Fibroblast of lung (primary cell): ENCODE measurements at regions not wholly inside any gene's neighbourhood (a gene's known extent, or its start where the extent isn't known, plus 50 kb on each side); places are given as distances from the start of the nearest gene placed in this dataset.

ENCODE experiments used
- DNase-seq, 2 donors: peaks; one replicate each; pipeline versions ENCODE4 v3.0.0 to v3.0.0-alpha.2; 2010; ENCODE audit warnings: low read depth in 2 of 2
- H2AFZ ChIP-seq: 2 replicates; pipeline ENCODE4 v1.5.1; 2012; ENCODE audit warnings: low read length, control low read depth, inconsistent platforms
- H3K27ac ChIP-seq: 2 replicates; pipeline ENCODE4 v1.5.1; 2011; ENCODE audit warnings: low read length, control low read depth; ENCODE audit not compliant: insufficient read depth
- H3K27me3 ChIP-seq: 2 replicates; pipeline ENCODE4 v1.5.1; 2011; ENCODE audit warnings: mild to moderate bottlenecking, low read length; ENCODE audit not compliant: control insufficient read depth, insufficient read depth
- H3K36me3 ChIP-seq: 2 replicates; pipeline ENCODE4 v1.5.1; 2011; ENCODE audit warnings: low read length; ENCODE audit not compliant: control insufficient read depth, insufficient read depth
- H3K4me1 ChIP-seq: 2 replicates; pipeline ENCODE4 v1.5.1; 2011; ENCODE audit warnings: low read length; ENCODE audit not compliant: control insufficient read depth, insufficient read depth; ENCODE audit errors: extremely low read depth
- H3K4me2 ChIP-seq: 2 replicates; pipeline ENCODE4 v1.5.1; 2011; ENCODE audit warnings: low read length, control low read depth; ENCODE audit not compliant: insufficient read depth; ENCODE audit errors: extremely low read depth
- H3K4me3 ChIP-seq, 4 experiments: fragments of 200-600 bp in 1 of 4; sonication (generic) in 1 of 4; replicated peaks in 1 of 4; 2 replicates each; pipeline ENCODE4 v1.5.1; 2011 to 2016; ENCODE audit warnings: low read length in 4 of 4, low read depth in 3 of 4, mild to moderate bottlenecking in 3 of 4, control low read depth in 2 of 4, inconsistent platforms in 1 of 4, mixed read lengths in 1 of 4; ENCODE audit not compliant: insufficient read depth in 1 of 4; ENCODE audit errors: control extremely low read depth in 1 of 4
- H3K79me2 ChIP-seq: 2 replicates; pipeline ENCODE4 v1.5.1; 2012; ENCODE audit warnings: mild to moderate bottlenecking, low read length, inconsistent platforms; ENCODE audit not compliant: control insufficient read depth, insufficient read depth
- H3K9ac ChIP-seq: 2 replicates; pipeline ENCODE4 v1.5.1; 2011; ENCODE audit warnings: mild to moderate bottlenecking, low read length, control low read depth; ENCODE audit not compliant: insufficient read depth
- H3K9me3 ChIP-seq: 2 replicates; pipeline ENCODE4 v1.5.1; 2012; ENCODE audit warnings: low read depth, low read length; ENCODE audit not compliant: control insufficient read depth, insufficient read depth
- H4K20me1 ChIP-seq: 2 replicates; pipeline ENCODE4 v1.5.1; 2011; ENCODE audit warnings: low read length; ENCODE audit not compliant: control insufficient read depth, insufficient read depth; ENCODE audit errors: extremely low read depth
- CTCF ChIP-seq, 2 donors: IDR thresholded peaks in 1 of 2; conservative IDR thresholded peaks in 1 of 2; 1 replicate in 1 of 2; 2 replicates in 1 of 2; pipeline ENCODE4 v1.5.1; 2011 to 2012; ENCODE audit warnings: low read length in 2 of 2, control low read depth in 1 of 2, inconsistent platforms in 1 of 2, low read depth in 1 of 2, mild to moderate bottlenecking in 1 of 2
- EZH2 ChIP-seq: IDR thresholded peaks from 2 replicates; pipeline ENCODE4 v1.5.1; 2012; ENCODE audit warnings: low read length, control low read depth, mild to moderate bottlenecking; ENCODE audit errors: missing control alignments

DNA sequence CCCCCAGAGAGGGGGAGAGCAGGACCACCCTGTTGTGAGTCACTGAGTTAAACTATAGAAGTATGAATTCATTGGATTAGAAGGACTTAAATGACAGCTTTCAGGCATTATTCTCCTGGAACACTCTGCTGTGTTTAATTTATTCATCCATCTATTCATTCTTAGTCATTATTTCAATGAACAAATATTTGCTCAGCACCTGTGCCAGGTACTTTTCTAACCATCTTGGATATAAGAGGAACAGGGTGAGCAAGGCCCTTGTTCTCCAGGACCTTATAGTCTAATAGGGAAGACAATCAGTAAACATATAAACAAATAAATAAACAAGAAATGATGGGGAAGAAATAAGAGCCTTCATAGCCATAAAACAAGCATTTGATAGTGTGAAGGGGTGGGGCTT, 483.9 kb upstream of the BRINP1 start:
- Histone ChIP-seq H3K79me2 (no peaks in the 10 kb centered on the region), H3K4me3 (no peak overlapping the region), H3K4me1 (no peaks in the 10 kb centered on the region), H3K4me2 (no peak overlapping the region), H3K27ac (no peak overlapping the region), H3K36me3 (no peaks in the 10 kb centered on the region), H2AFZ (no peak overlapping the region), H3K9ac (no peak overlapping the region), H4K20me1 (no peaks in the 10 kb centered on the region), H3K27me3 (no peaks in the 10 kb centered on the region), H3K9me3 (no peaks in the 10 kb centered on the region)
- no peak for TF ChIP-seq CTCF (conservative IDR thresholded peaks at IDR 0.05 in 1 of 2, IDR thresholded peaks at IDR 0.05 in 1 of 2; ENCODE audit: low read depth in 1 of 2, low read length in 2 of 2)
- DNase-seq = no peak

DNA sequence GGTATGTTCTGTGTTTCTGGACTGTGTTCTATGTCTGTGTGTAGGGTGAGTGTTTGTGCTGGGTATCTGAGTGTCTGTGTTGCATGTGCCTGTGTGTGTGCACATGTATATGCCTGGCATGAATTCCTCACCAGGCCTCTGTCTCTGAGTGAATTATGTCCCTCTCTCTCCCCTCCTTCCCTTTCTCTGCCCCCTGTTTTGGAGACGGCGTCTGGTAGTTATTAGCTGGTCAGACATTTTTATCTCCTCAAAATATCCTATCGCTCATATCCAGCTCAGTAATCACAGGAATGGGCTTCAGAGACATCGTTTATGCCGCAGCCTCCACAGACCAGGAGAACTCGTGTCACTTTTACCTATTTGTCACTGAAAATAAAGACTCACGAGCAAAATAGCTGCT, 483.2 kb upstream of the BRINP1 start:
- no peak overlapping the region for H3K4me2 ChIP-seq
- no peaks in the 10 kb centered on the region for H3K9me3 ChIP-seq
- no peak overlapping the region for H3K27ac ChIP-seq
- no peaks in the 10 kb centered on the region for H4K20me1 ChIP-seq
- no peaks in the 10 kb centered on the region for H3K4me1 ChIP-seq
- no peaks in the 10 kb centered on the region for H3K36me3 ChIP-seq
- no peak overlapping the region for H3K9ac ChIP-seq
- no peaks in the 10 kb centered on the region for H3K27me3 ChIP-seq
- H3K79me2 ChIP-seq = no peaks in the 10 kb centered on the region
- TF ChIP-seq CTCF (conservative IDR thresholded peaks at IDR 0.05 in 1 of 2, IDR thresholded peaks at IDR 0.05 in 1 of 2; ENCODE audit: low read depth in 1 of 2, low read length in 2 of 2) = no peak
- TF ChIP-seq EZH2 = no peak
- no peak overlapping the region for H3K4me3 ChIP-seq
- no peak overlapping the region for H2AFZ ChIP-seq
- DNase-seq = no peak

- no peak overlapping the region for H2AFZ ChIP-seq
- no peaks in the 10 kb centered on the region for H3K9me3 ChIP-seq
- H3K27me3 ChIP-seq = no peaks in the 10 kb centered on the region
- no peaks in the 10 kb centered on the region for H3K79me2 ChIP-seq
- DNase-seq = no peak
- H3K4me1 ChIP-seq = no peaks in the 10 kb centered on the region
- H4K20me1 ChIP-seq = no peaks in the 10 kb centered on the region
- H3K36me3 ChIP-seq = no peaks in the 10 kb centered on the region
- no peak for TF ChIP-seq EZH2
- no peak for TF ChIP-seq CTCF (conservative IDR thresholded peaks at IDR 0.05 in 1 of 2, IDR thresholded peaks at IDR 0.05 in 1 of 2; ENCODE audit: low read depth in 1 of 2, low read length in 2 of 2)
- H3K4me2 ChIP-seq = no peak overlapping the region
- H3K4me3 ChIP-seq = no peak overlapping the region
- H3K27ac ChIP-seq = no peak overlapping the region
- no peak overlapping the region for H3K9ac ChIP-seq
Observed at GRCh38 chr9:119844431-119844830, 475.2 kb upstream of the BRINP1 start.
